UCSD-AML1 (cell line): ENCODE measurements at regions not wholly inside any gene's neighbourhood (a gene's known extent, or its start where the extent isn't known, plus 50 kb on each side); places are given as distances from the start of the nearest gene placed in this dataset.

ENCODE experiments used
- DNase-seq: peaks from one replicate; lab custom pipeline; 2025; ENCODE audit not compliant: unreplicated experiment; lab: John Stamatoyannopoulos, UW

DNA sequence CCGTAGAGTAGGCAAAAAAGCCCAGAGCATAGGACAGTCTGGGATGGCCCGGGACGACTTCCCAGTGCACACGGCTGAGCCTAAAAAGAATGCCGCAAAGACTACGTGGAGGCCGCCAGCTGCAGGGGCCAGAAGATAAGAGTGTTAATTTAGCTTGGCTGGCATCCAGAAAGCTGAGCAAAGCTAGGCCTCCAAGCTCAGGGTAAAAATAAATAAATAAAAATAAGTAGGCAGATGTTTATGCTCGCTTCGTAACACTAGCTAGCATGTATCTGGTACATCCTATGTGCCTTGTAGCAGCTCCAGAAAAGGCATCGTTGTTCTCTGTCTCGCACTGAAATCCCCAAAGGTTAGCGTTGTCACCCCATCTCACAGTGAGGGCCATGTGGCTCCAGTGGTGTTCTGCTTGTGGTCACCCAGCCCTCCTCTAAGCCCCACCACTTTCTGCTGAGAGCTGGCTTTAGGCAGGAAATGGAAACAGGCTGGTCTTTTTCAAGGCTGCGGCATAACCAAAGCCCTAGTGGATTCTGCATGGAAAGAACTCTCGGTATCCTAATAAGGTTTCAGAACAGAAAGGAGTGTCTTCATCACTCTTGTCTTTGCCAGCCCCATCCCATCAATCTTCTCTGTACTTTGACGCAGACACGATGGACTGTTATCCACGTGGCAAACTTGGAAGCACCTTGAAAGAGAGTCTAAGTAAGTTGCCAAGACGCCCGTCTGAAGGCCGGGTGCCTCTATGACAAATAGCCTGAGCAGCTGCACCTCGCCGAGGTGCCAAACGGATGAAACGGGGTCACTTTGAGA is 58.1 kb upstream of the MEF2A start:
- DNase-seq = peak; percentile 66

DNA sequence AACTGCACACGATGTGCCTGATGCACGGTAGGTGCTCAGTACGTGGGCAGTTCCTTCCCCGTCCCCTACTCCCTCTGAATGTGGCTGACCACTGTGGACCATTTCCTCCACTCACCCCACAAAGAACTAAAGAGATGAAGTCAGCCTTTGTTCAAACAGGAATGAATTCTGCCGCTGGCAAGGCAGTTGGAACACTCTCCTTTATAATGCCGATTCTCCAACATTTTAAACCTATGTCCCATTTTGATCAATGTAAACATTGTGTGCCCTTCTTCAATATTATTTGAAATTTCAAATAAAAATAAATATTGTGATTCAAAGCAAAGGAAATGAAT is 57.5 kb upstream of the MEF2A start:
- no peak for DNase-seq

- DNase-seq = no peak
Measured at GRCh38 chr15:99508852-99509251, 56.9 kb upstream of the MEF2A start.

- peak; percentile 74 for DNase-seq
Measured at GRCh38 chr15:99509686-99510461, 55.9 kb upstream of the MEF2A start.

GRCh38 chr15:99511531-99511865 is 54.3 kb upstream of the MEF2A start:
- DNase-seq = no peak

GRCh38 chr15:99511866-99512661 is 53.7 kb upstream of the MEF2A start:
- DNase-seq = peak; percentile 26

GRCh38 chr15:99514306-99514705 is 51.5 kb upstream of the MEF2A start:
- no peak for DNase-seq
